ENCODE measurements at regions not wholly inside any gene's neighbourhood (a gene's known extent, or its start where the extent isn't known, plus 50 kb on each side); places are given as distances from the start of the nearest gene placed in this dataset.

DNA sequence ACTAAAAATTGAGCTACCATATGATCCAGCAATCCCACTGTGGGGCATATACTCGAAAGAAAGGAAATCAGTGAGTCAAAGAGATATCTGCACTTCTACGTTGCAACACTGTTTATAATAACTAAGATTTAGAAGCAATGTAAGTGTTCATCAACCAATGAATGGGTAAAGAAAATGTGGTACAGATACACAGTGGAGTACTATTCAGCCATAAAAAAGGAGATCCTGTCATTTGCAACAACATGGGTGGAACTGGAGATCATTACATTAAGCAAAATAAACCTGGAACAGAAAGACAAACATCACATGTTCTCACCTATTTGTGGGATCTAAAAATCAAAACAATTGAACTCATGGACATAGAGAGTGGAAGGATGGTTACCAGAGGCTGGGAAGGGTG is 385.0 kb upstream of the TRIB2 start:
- TF ChIP-seq GATA3 (IDR thresholded peaks at IDR 0.05; ENCODE audit: low read depth, low read length) (no peak), GATA2 (IDR thresholded peaks at IDR 0.05; ENCODE audit: low read depth, low read length) (no peak)

Data from SH-SY5Y (cell line).